ENCODE measurements at regions not wholly inside any gene's neighbourhood (a gene's known extent, or its start where the extent isn't known, plus 50 kb on each side); places are given as distances from the start of the nearest gene placed in this dataset.
"Not testable (repeated sequence)": the region's sequence is repeated elsewhere in the genome, so short reads cannot be mapped to it uniquely, and the experiment has no call there.

- Histone ChIP-seq H3K36me3 (ENCODE audit: control insufficient read depth, insufficient read depth, low read length) (no peaks in the 10 kb centered on the region), H3K4me1 (ENCODE audit: control insufficient read depth, insufficient read depth, low read length) (no peaks in the 10 kb centered on the region), H3K4me3 (ENCODE audit: insufficient read depth, low read depth, low read length) (no peak overlapping the region), H3K27ac (ENCODE audit: insufficient read depth, low read depth, low read length, poor library complexity, severe bottlenecking) (no peak overlapping the region), H3K9me3 (ENCODE audit: control insufficient read depth, low read length) (no peaks in the 10 kb centered on the region), H3K27me3 (ENCODE audit: control insufficient read depth, insufficient read depth, low read length, poor library complexity, severe bottlenecking) (no peaks in the 10 kb centered on the region)
- WGBS, 2 experiments: 93 to 94% methylated on average over 4 of the region's 4 CpGs
These were observed 885.9 kb downstream of the CDH8 start for GRCh38 chr16:61150351-61150750.

- 90 to 94% methylated on average over 5 of the region's 5 CpGs for WGBS, 2 experiments
- H3K36me3 ChIP-seq (ENCODE audit: control insufficient read depth, insufficient read depth, low read length): no peaks in the 10 kb centered on the region
- H3K4me1 ChIP-seq (ENCODE audit: control insufficient read depth, insufficient read depth, low read length): no peaks in the 10 kb centered on the region
- no peak overlapping the region for H3K4me3 ChIP-seq (ENCODE audit: insufficient read depth, low read depth, low read length)
- H3K27ac ChIP-seq (ENCODE audit: insufficient read depth, low read depth, low read length, poor library complexity, severe bottlenecking): no peak overlapping the region
- H3K27me3 ChIP-seq (ENCODE audit: control insufficient read depth, insufficient read depth, low read length, poor library complexity, severe bottlenecking): no peaks in the 10 kb centered on the region
- no peaks in the 10 kb centered on the region for H3K9me3 ChIP-seq (ENCODE audit: control insufficient read depth, low read length)
These were observed 886.5 kb downstream of the CDH8 start for GRCh38 chr16:61149709-61150108.

- Histone ChIP-seq H3K27me3 (ENCODE audit: control insufficient read depth, insufficient read depth, low read length, poor library complexity, severe bottlenecking) (no peaks in the 10 kb centered on the region), H3K9me3 (ENCODE audit: control insufficient read depth, low read length) (no peaks in the 10 kb centered on the region), H3K4me1 (ENCODE audit: control insufficient read depth, insufficient read depth, low read length) (no peaks in the 10 kb centered on the region), H3K4me3 (ENCODE audit: insufficient read depth, low read depth, low read length) (no peak overlapping the region), H3K27ac (ENCODE audit: insufficient read depth, low read depth, low read length, poor library complexity, severe bottlenecking) (no peak overlapping the region), H3K36me3 (ENCODE audit: control insufficient read depth, insufficient read depth, low read length) (no peaks in the 10 kb centered on the region)
- 64 to 84% methylated on average over 3 of the region's 3 CpGs for WGBS, 2 experiments
These were observed 887.3 kb downstream of the CDH8 start for GRCh38 chr16:61148930-61149329.

- Histone ChIP-seq H3K9me3 (ENCODE audit: control insufficient read depth, low read length) (no peaks in the 10 kb centered on the region), H3K27ac (ENCODE audit: insufficient read depth, low read depth, low read length, poor library complexity, severe bottlenecking) (no peak overlapping the region), H3K36me3 (ENCODE audit: control insufficient read depth, insufficient read depth, low read length) (no peaks in the 10 kb centered on the region), H3K27me3 (ENCODE audit: control insufficient read depth, insufficient read depth, low read length, poor library complexity, severe bottlenecking) (no peaks in the 10 kb centered on the region), H3K4me1 (ENCODE audit: control insufficient read depth, insufficient read depth, low read length) (no peaks in the 10 kb centered on the region), H3K4me3 (ENCODE audit: insufficient read depth, low read depth, low read length) (no peak overlapping the region)
- 79 to 82% methylated on average over 1 of the region's 1 CpG for WGBS, 2 experiments
These were observed 889.8 kb downstream of the CDH8 start for GRCh38 chr16:61146429-61146828.

- Histone ChIP-seq H3K4me1 (ENCODE audit: control insufficient read depth, insufficient read depth, low read length) (no peaks in the 10 kb centered on the region), H3K27me3 (ENCODE audit: control insufficient read depth, insufficient read depth, low read length, poor library complexity, severe bottlenecking) (no peaks in the 10 kb centered on the region), H3K27ac (ENCODE audit: insufficient read depth, low read depth, low read length, poor library complexity, severe bottlenecking) (no peak overlapping the region), H3K9me3 (ENCODE audit: control insufficient read depth, low read length) (no peaks in the 10 kb centered on the region), H3K4me3 (ENCODE audit: insufficient read depth, low read depth, low read length) (no peak overlapping the region), H3K36me3 (ENCODE audit: control insufficient read depth, insufficient read depth, low read length) (no peaks in the 10 kb centered on the region)
These were observed 904.8 kb downstream of the CDH8 start for GRCh38 chr16:61131447-61131846.

- no peaks in the 10 kb centered on the region for H3K4me1 ChIP-seq (ENCODE audit: control insufficient read depth, insufficient read depth, low read length)
- no peak overlapping the region for H3K27ac ChIP-seq (ENCODE audit: insufficient read depth, low read depth, low read length, poor library complexity, severe bottlenecking)
- no peaks in the 10 kb centered on the region for H3K9me3 ChIP-seq (ENCODE audit: control insufficient read depth, low read length)
- H3K27me3 ChIP-seq (ENCODE audit: control insufficient read depth, insufficient read depth, low read length, poor library complexity, severe bottlenecking): no peaks in the 10 kb centered on the region
- no peaks in the 10 kb centered on the region for H3K36me3 ChIP-seq (ENCODE audit: control insufficient read depth, insufficient read depth, low read length)
- no peak overlapping the region for H3K4me3 ChIP-seq (ENCODE audit: insufficient read depth, low read depth, low read length)
- WGBS, 2 experiments: 96% methylated on average over 54 of the region's 54 CpGs
These were observed 907.5 kb downstream of the CDH8 start for GRCh38 chr16:61128545-61129323.

- Histone ChIP-seq H3K9me3 (ENCODE audit: control insufficient read depth, low read length) (no peaks in the 10 kb centered on the region), H3K27ac (ENCODE audit: insufficient read depth, low read depth, low read length, poor library complexity, severe bottlenecking) (no peak overlapping the region), H3K4me1 (ENCODE audit: control insufficient read depth, insufficient read depth, low read length) (no peaks in the 10 kb centered on the region), H3K36me3 (ENCODE audit: control insufficient read depth, insufficient read depth, low read length) (no peaks in the 10 kb centered on the region), H3K4me3 (ENCODE audit: insufficient read depth, low read depth, low read length) (no peak overlapping the region), H3K27me3 (ENCODE audit: control insufficient read depth, insufficient read depth, low read length, poor library complexity, severe bottlenecking) (no peaks in the 10 kb centered on the region)
- WGBS, 2 experiments: 71 to 83% methylated on average over 2 to 3 of the region's 3 CpGs
These were observed 930.7 kb downstream of the CDH8 start for GRCh38 chr16:61105544-61105943.

- WGBS, 2 experiments: 78 to 98% methylated on average over 2 of the region's 2 CpGs
- Histone ChIP-seq H3K4me3 (ENCODE audit: insufficient read depth, low read depth, low read length) (no peak overlapping the region), H3K27me3 (ENCODE audit: control insufficient read depth, insufficient read depth, low read length, poor library complexity, severe bottlenecking) (no peaks in the 10 kb centered on the region), H3K27ac (ENCODE audit: insufficient read depth, low read depth, low read length, poor library complexity, severe bottlenecking) (no peak overlapping the region), H3K4me1 (ENCODE audit: control insufficient read depth, insufficient read depth, low read length) (no peaks in the 10 kb centered on the region), H3K9me3 (ENCODE audit: control insufficient read depth, low read length) (no peaks in the 10 kb centered on the region), H3K36me3 (ENCODE audit: control insufficient read depth, insufficient read depth, low read length) (no peaks in the 10 kb centered on the region)
These were observed 937.7 kb downstream of the CDH8 start for GRCh38 chr16:61098505-61098904.

- WGBS, 2 experiments: 92 to 94% methylated on average over 7 of the region's 7 CpGs
- H3K27me3 ChIP-seq (ENCODE audit: control insufficient read depth, insufficient read depth, low read length, poor library complexity, severe bottlenecking); H3K36me3 ChIP-seq (ENCODE audit: control insufficient read depth, insufficient read depth, low read length); H3K4me3 ChIP-seq (ENCODE audit: insufficient read depth, low read depth, low read length); H3K27ac ChIP-seq (ENCODE audit: insufficient read depth, low read depth, low read length, poor library complexity, severe bottlenecking); H3K9me3 ChIP-seq (ENCODE audit: control insufficient read depth, low read length); H3K4me1 ChIP-seq (ENCODE audit: control insufficient read depth, insufficient read depth, low read length): not testable (repeated sequence)
These were observed 944.9 kb downstream of the CDH8 start for GRCh38 chr16:61091300-61091699.

- WGBS, 2 experiments: 100% methylated on average over 1 of the region's 1 CpG
- H3K9me3 ChIP-seq (ENCODE audit: control insufficient read depth, low read length): no peaks in the 10 kb centered on the region
- no peaks in the 10 kb centered on the region for H3K36me3 ChIP-seq (ENCODE audit: control insufficient read depth, insufficient read depth, low read length)
- no peaks in the 10 kb centered on the region for H3K27me3 ChIP-seq (ENCODE audit: control insufficient read depth, insufficient read depth, low read length, poor library complexity, severe bottlenecking)
- H3K4me1 ChIP-seq (ENCODE audit: control insufficient read depth, insufficient read depth, low read length): no peaks in the 10 kb centered on the region
- no peak overlapping the region for H3K4me3 ChIP-seq (ENCODE audit: insufficient read depth, low read depth, low read length)
- H3K27ac ChIP-seq (ENCODE audit: insufficient read depth, low read depth, low read length, poor library complexity, severe bottlenecking): no peak overlapping the region
These were observed 952.5 kb downstream of the CDH8 start for GRCh38 chr16:61083711-61084110.

- no peaks in the 10 kb centered on the region for H3K27me3 ChIP-seq (ENCODE audit: control insufficient read depth, insufficient read depth, low read length, poor library complexity, severe bottlenecking)
- no peaks in the 10 kb centered on the region for H3K36me3 ChIP-seq (ENCODE audit: control insufficient read depth, insufficient read depth, low read length)
- H3K4me1 ChIP-seq (ENCODE audit: control insufficient read depth, insufficient read depth, low read length): no peaks in the 10 kb centered on the region
- H3K27ac ChIP-seq (ENCODE audit: insufficient read depth, low read depth, low read length, poor library complexity, severe bottlenecking): no peak overlapping the region
- H3K9me3 ChIP-seq (ENCODE audit: control insufficient read depth, low read length): no peaks in the 10 kb centered on the region
- H3K4me3 ChIP-seq (ENCODE audit: insufficient read depth, low read depth, low read length): no peak overlapping the region
- WGBS, 2 experiments: 90 to 100% methylated on average over 1 of the region's 2 CpGs
These were observed 961.9 kb downstream of the CDH8 start for GRCh38 chr16:61074324-61074723.
